C1 segment of cervical spinal cord (tissue), 14 donors: ENCODE measurements at regions not wholly inside any gene's neighbourhood (a gene's known extent, or its start where the extent isn't known, plus 50 kb on each side); places are given as distances from the start of the nearest gene placed in this dataset.

ENCODE experiments used
- DNase-seq, 14 donors: peaks; one replicate each; lab custom pipeline; 2025; lab: John Stamatoyannopoulos, UW

DNA sequence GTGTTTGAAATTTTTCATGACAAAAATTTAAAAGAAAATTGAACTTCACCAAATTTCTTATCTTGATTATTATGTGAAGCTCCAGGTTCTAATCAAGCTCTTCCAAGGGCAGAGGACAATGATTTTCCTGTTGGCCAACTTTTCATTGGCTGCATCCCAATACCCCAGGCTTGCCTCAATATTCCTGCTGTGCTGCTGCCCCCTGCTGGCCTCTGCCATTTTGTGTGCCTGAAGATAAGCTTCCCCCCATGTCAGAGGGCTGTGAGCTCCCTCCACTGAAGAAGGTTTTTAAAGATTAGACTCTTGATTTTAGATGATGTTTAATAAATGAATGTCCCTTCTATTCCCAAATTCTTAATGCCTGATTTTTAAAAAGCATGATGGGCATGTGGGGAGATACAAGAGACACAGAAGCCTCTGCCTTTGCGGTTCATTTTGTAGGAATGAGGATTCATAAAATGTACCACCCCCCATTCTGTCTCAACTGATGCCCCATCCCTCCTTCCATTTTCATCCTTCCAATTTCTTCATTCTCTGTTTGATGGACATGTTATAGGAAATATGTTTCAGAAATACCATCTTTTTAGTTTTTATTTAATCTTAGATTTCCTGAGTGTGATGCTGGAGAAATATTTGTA, 76.7 kb upstream of the RGS6 start:
- DNase-seq = peak in 4 of 14 donors; percentile 0 to 20 (median 12)

DNA sequence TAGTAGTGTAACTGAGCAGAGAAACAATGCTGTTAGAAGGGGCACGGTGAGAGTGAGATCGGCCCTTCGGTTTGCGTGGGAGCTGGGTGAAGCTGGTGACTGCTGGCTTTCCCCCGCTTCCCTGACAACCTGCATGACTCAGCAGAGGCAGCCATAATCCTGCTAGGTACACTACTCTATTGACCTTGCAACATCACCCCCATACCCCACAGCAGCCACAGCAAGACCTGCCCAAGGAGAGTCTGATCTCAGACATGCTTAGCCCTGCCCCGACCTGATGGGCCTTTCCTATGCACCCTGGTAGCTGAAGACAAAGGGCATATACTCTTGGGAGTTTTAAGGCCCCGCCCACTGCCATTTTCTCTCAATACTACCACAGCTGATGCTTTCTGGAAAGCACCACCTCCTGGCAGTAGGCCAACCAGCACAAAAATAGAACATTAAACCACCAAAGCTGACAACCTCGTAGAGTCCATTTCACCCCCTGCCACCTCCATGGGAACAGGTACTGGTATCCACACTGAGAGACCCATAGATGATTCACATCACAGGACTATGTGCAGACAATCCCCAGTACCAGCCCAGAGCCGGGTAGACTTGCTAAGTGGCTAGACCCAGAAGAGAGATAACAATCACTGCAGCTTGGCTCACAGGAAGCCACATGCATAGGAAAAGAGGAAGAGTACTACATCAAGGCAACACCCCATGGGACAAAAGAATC, 75.9 kb upstream of the RGS6 start:
- DNase-seq = no peak

DNA sequence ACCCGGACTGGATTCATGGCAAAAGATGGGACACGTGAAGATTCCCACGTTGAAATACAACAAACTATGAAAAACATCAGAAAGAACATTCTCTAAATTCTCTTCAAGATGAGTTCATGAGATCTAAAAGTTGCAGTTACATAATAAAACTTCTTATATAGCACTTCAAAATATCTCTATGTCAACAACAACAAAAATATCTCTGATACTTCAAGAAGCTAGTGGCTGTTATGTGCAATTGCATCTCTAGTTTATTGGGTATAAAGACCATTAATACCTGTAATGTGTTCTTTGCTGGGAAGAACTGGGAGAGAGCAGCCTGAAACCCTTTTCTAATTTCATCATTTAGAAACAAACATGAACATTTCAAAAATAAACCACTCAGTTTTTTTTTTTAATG, 69.2 kb upstream of the RGS6 start:
- DNase-seq = no peak

DNA sequence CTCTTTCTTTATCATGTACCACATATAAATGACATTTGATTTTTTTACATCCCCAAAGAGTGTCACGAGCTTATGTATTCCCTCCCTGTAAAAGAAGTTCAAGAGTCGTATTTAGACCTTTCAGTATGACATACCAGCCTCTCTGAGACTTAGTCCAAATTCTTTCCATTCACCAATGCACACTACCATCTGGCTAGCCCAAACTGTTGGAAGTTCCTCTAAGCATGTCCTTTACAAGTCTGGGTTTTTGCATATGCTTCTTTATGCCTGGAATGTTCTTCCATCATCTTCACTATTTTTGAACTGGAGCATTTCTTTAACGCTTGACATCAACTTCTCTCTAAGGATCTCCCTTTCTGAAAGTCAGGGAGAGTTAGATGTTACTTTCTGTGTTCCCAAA, 68.5 kb upstream of the RGS6 start:
- no peak for DNase-seq
